Ovary (tissue), 7 donors: ENCODE measurements at regions not wholly inside any gene's neighbourhood (a gene's known extent, or its start where the extent isn't known, plus 50 kb on each side); places are given as distances from the start of the nearest gene placed in this dataset.

Experiments
- DNase-seq, 5 donors: peaks; one replicate each; pipeline ENCODE4 v3.0.0-alpha.2; 2019 to 2020
- H3K27ac ChIP-seq, 2 donors: fragments of 200-600 bp; one replicate each; pipeline versions ENCODE4 v1.5.1 to v1.8.0; 2019 to 2022
- H3K27me3 ChIP-seq: fragments of 200-600 bp; one replicate; pipeline ENCODE4 v1.8.0; 2022
- H3K36me3 ChIP-seq: fragments of 200-600 bp; sonication (generic); one replicate; pipeline ENCODE4 v1.5.1; 2019
- H3K4me1 ChIP-seq: one replicate; pipeline ENCODE4 v1.8.1; 2013; ENCODE audit warnings: mild to moderate bottlenecking, moderate library complexity; ENCODE audit not compliant: insufficient read depth
- H3K4me3 ChIP-seq: fragments of 200-600 bp; sonication (generic); one replicate; pipeline ENCODE4 v1.5.1; 2017
- H3K9me3 ChIP-seq, 2 donors: fragments of 200-600 bp in 1 of 2; sonication (generic) in 1 of 2; one replicate each; pipeline versions ENCODE4 v1.5.1 to v1.8.1; 2013 to 2019; ENCODE audit warnings: mild to moderate bottlenecking in 1 of 2, moderate library complexity in 1 of 2
- CTCF ChIP-seq, 3 donors: fragments of 450-650 bp in 2 of 3; fragments of 200-600 bp in 1 of 3; IDR thresholded peaks; one replicate each; pipeline versions ENCODE4 v1.5.1 to v1.8.0; 2016 to 2022; ENCODE audit warnings: antibody characterized with exemption in 3 of 3, mild to moderate bottlenecking in 1 of 3
- EP300 ChIP-seq: sonication (generic); formaldehyde crosslinking; IDR thresholded peaks from one replicate; pipeline ENCODE4 v1.6.1; 2017; ENCODE audit warnings: antibody characterized with exemption
- POLR2A ChIP-seq: fragments of 450-650 bp; IDR thresholded peaks from one replicate; pipeline ENCODE4 v1.6.1; 2017; ENCODE audit warnings: antibody characterized with exemption, mild to moderate bottlenecking, moderate library complexity
- WGBS, 3 donors: extraction: QIAGEN DNeasy Blood & Tissue Kit in 1 of 3; methylation state at CpG; one replicate each; pipeline versions ENCODE4 v1.1.5 to v1.1.7; 2013 to 2017; 5-methylcytosine and 5-hydroxymethylcytosine counted together
- intact Hi-C, 4 donors: fragments of 100-400 bp; cut with DNase I; formaldehyde crosslinking; loops; one replicate each; pipeline versions ENCODE4 v1.11.0 to v1.15.1; 2022 to 2023
- donor health status: DM: no; HTN: no; CAD: no; lungs with moderate emphysema.
- donor health status: DM: no; HTN: no; CAD: no.
- donor health status: Bipolar disorder and iron deficiency.
- donor health status: DM: no; HTN: no; CAD: no.
- donor health status: DM: yes; HTN: yes; CAD: no.

- intact Hi-C loops, result no loop called here
- Histone ChIP-seq H3K27me3 (no peaks in the 10 kb centered on the region), H3K27ac (no peak overlapping the region), H3K36me3 (no peaks in the 10 kb centered on the region), H3K9me3 (no peaks in the 10 kb centered on the region), H3K4me3 (no peak overlapping the region), H3K4me1 (no peaks in the 10 kb centered on the region)
- 93 to 96% (median 95%) methylated on average over 7 of the region's 7 CpGs for WGBS, 3 donors
- TF ChIP-seq CTCF (IDR thresholded peaks at IDR 0.05) (no peak), POLR2A (no peak), EP300 (no peak)
- DNase-seq, result no peak
Measured at GRCh38 chr3:35067750-35068149, 571.6 kb upstream of the ARPP21 start.

DNA sequence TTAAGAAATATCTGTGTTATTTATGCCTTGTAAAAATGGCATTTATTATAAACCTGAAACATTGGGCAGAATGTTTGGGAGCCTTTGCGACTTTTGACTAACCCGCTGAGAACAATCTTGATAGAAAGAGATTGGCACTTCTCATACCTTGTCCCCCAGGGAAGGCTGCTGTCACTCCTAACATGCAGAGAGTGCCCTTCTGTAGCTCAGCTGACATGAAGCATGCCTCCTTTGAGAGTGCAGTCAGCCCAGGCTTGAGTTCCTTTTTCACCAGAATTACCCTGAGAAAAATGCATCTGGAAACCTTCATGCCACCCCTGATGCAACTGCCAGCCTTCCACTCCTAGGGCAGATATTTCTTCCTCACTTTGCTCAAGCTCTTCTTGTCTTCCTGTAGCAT, 569.2 kb upstream of the ARPP21 start:
- intact Hi-C loops, result loop anchor here in 1 of 4 donors (10.0 kb wide), 1 partner anchor 635 kb away; no protein-coding TSS in a partner anchor
- TF ChIP-seq POLR2A, result no peak
- TF ChIP-seq CTCF (IDR thresholded peaks at IDR 0.05), result no peak
- TF ChIP-seq EP300, result no peak
- no peak overlapping the region for H3K4me3 ChIP-seq
- DNase-seq, result no peak
- 96 to 97% (median 97%) methylated on average over 2 of the region's 2 CpGs for WGBS, 3 donors
- H3K27me3 ChIP-seq, result no peaks in the 10 kb centered on the region
- H3K27ac ChIP-seq, result no peak overlapping the region
- no peaks in the 10 kb centered on the region for H3K4me1 ChIP-seq
- no peaks in the 10 kb centered on the region for H3K36me3 ChIP-seq
- H3K9me3 ChIP-seq, result no peaks in the 10 kb centered on the region

DNA sequence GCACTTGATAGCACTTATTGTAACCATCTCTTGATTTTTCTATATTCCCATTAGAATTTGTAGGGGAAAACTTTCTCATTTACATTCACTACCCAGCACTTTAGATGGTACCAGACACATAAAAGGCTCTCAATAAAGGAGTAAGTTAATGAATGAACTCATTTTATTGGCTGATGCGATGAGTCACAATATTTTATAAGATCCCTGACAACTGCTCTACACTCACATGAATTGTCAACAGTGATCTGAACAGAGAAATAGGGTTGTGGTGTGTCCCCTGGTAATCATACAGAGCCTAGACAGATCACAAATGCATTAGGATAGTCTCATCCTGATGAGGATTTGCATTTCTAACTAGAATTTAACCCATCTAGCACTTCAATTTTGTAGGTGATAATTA, 567.6 kb upstream of the ARPP21 start:
- intact Hi-C loops, result loop anchor here in 1 of 4 donors (10.0 kb wide), 1 partner anchor 633 kb away; no protein-coding TSS in a partner anchor
- H3K27me3 ChIP-seq, result no peaks in the 10 kb centered on the region
- TF ChIP-seq EP300 (no peak), CTCF (IDR thresholded peaks at IDR 0.05) (no peak), POLR2A (no peak)
- no peak overlapping the region for H3K27ac ChIP-seq
- H3K4me1 ChIP-seq, result no peaks in the 10 kb centered on the region
- H3K9me3 ChIP-seq, result no peaks in the 10 kb centered on the region
- H3K4me3 ChIP-seq, result no peak overlapping the region
- H3K36me3 ChIP-seq, result no peaks in the 10 kb centered on the region
- DNase-seq, result no peak
- WGBS, 3 donors, result 83 to 94% (median 92%) methylated on average over 1 of the region's 1 CpG

DNA sequence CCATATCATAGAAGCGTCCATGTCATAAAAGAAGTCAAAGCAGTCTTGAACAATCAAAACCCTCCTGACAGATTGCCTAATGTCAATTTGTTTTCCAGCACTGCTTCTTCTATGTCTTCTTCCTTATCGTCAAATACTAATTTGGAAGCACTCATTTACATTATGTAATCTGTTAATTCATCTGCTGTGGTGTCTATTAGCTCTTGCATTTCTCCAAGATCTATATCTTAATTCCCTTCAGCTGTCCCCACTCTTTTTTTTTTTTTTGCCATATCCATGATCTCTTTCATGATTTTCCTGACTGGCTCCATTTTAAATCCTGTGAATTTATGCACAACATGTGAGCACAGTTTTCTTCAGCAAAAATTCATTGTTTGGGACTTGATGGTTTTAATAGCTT, 560.5 kb upstream of the ARPP21 start:
- Histone ChIP-seq H3K9me3 (no peaks in the 10 kb centered on the region), H3K4me1 (no peaks in the 10 kb centered on the region), H3K27ac (no peak overlapping the region), H3K27me3 (no peaks in the 10 kb centered on the region), H3K36me3 (no peaks in the 10 kb centered on the region), H3K4me3 (no peak overlapping the region)
- TF ChIP-seq CTCF (IDR thresholded peaks at IDR 0.05), result no peak
- no peak for TF ChIP-seq EP300
- no peak for TF ChIP-seq POLR2A
- 80 to 89% (median 88%) methylated on average over 2 of the region's 2 CpGs for WGBS, 3 donors
- DNase-seq, result no peak
- intact Hi-C loops, result loop anchor here in 1 of 4 donors (10.0 kb wide), 1 partner anchor 626 kb away; no protein-coding TSS in a partner anchor
